Natural killer cell (primary cell): ENCODE measurements at regions not wholly inside any gene's neighbourhood (a gene's known extent, or its start where the extent isn't known, plus 50 kb on each side); places are given as distances from the start of the nearest gene placed in this dataset.
"Not testable (repeated sequence)": the region's sequence is repeated elsewhere in the genome, so short reads cannot be mapped to it uniquely, and the experiment has no call there.

Experiments used
- ATAC-seq, 3 donors: fragments of 150-1000 bp in 2 of 3; fragments of 200-7000 bp in 1 of 3; cut with Tn5 transposase; 1 replicate in 1 of 3; 2 replicates in 2 of 3; pipeline ENCODE4 v1.10.0; 2021; ENCODE audit warnings: mild to moderate bottlenecking in 2 of 3, moderate library complexity in 2 of 3
- DNase-seq, 2 donors: peaks; one replicate each; pipeline versions ENCODE4 v3.0.0 to v3.0.0-alpha.2; 2013 to 2021; ENCODE audit warnings: mixed read lengths in 1 of 2
- H3K27ac ChIP-seq: one replicate; pipeline ENCODE4 v1.5.1; 2013; ENCODE audit warnings: mild to moderate bottlenecking, low read length
- H3K27me3 ChIP-seq: one replicate; pipeline ENCODE4 v1.6.1; 2013; ENCODE audit warnings: low read length; ENCODE audit not compliant: control insufficient read depth, insufficient read depth
- H3K36me3 ChIP-seq: one replicate; pipeline ENCODE4 v1.6.1; 2013; ENCODE audit warnings: low read length; ENCODE audit not compliant: control insufficient read depth, insufficient read depth
- H3K4me1 ChIP-seq: one replicate; pipeline ENCODE4 v1.6.1; 2013; ENCODE audit warnings: low read length; ENCODE audit not compliant: control insufficient read depth, insufficient read depth
- H3K4me3 ChIP-seq: one replicate; pipeline ENCODE4 v1.5.1; 2013; ENCODE audit warnings: low read length
- H3K9me3 ChIP-seq: one replicate; pipeline ENCODE4 v1.6.1; 2013; ENCODE audit warnings: low read length; ENCODE audit not compliant: control insufficient read depth, insufficient read depth
- H3K27ac Mint-ChIP-seq, 2 donors: one replicate each; pipeline ENCODE4 v1.8.0; 2022; ENCODE audit warnings: mild to moderate bottlenecking in 2 of 2, mixed read lengths in 2 of 2, moderate library complexity in 1 of 2
- H3K27me3 Mint-ChIP-seq, 2 donors: one replicate each; pipeline ENCODE4 v1.8.0; 2022; ENCODE audit warnings: low read depth in 2 of 2, mixed read lengths in 2 of 2
- H3K36me3 Mint-ChIP-seq: one replicate; pipeline ENCODE4 v1.8.0; 2022; ENCODE audit warnings: mixed read lengths
- H3K4me1 Mint-ChIP-seq, 2 donors: one replicate each; pipeline ENCODE4 v1.8.0; 2022; ENCODE audit warnings: mixed read lengths in 2 of 2
- H3K4me3 Mint-ChIP-seq: one replicate; pipeline ENCODE4 v1.8.0; 2022; ENCODE audit warnings: mild to moderate bottlenecking, moderate library complexity, mixed read lengths
- H3K9me3 Mint-ChIP-seq, 2 donors: one replicate each; pipeline ENCODE4 v1.8.0; 2022; ENCODE audit warnings: mixed read lengths in 2 of 2
- CTCF ChIP-seq: fragments of 200-600 bp; IDR thresholded peaks from one replicate; pipeline ENCODE4 v1.8.0; 2022; ENCODE audit warnings: antibody characterized with exemption
- WGBS: methylation state at CpG from one replicate; pipeline ENCODE4 v1.1.7; 2013; ENCODE audit warnings: missing lambda C conversion rate; ENCODE audit not compliant: insufficient coverage; 5-methylcytosine and 5-hydroxymethylcytosine counted together
- intact Hi-C: fragments of 100-400 bp; cut with micrococcal nuclease; formaldehyde crosslinking; loops from one replicate; pipeline ENCODE4 v1.14.2; 2022

- Mint-ChIP-seq H3K4me1 (no peaks in the 10 kb centered on the region), H3K9me3 (peaks cover 3 to 11% of the 10 kb centered on the region in 2 donors), H3K36me3 (no peaks in the 10 kb centered on the region), H3K27me3 (no peaks in the 10 kb centered on the region), H3K4me3 (no peak overlapping the region), H3K27ac (no peak overlapping the region)
- Histone ChIP-seq H3K9me3 (no peaks in the 10 kb centered on the region), H3K4me1 (no peaks in the 10 kb centered on the region), H3K4me3 (no peak overlapping the region), H3K27ac (no peak overlapping the region), H3K27me3 (no peaks in the 10 kb centered on the region), H3K36me3 (no peaks in the 10 kb centered on the region)
- intact Hi-C loops: no loop called here
- DNase-seq (no peak), ATAC-seq (no peak)
- TF ChIP-seq CTCF: no peak
- WGBS: 40% methylated on average over 1 of the region's 4 CpGs
These were observed 175.6 kb upstream of the CCNH start for GRCh38 chr5:87588316-87588715.

DNA sequence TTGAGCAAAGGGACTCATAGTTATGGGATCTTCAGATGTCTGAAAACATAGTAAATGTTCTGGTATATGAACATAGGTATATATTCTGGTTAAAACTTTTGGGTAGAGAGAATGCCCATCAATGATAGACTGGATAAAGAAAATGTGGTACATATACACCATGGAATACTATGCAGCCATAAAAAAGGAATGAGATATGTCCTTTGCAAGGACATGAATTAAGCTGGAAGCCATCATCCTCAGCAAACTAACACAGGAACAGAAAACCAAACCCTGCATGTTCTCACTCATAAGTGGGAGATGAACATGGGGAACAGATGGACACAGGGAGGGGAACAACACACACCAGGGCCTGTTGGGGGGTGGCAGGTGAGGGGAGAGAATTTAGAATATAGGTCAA, 171.0 kb upstream of the CCNH start:
- H3K27me3 ChIP-seq, H3K4me1 ChIP-seq, H3K36me3 ChIP-seq, H3K36me3 Mint-ChIP-seq, intact Hi-C loops, H3K4me3 Mint-ChIP-seq, DNase-seq, H3K27ac Mint-ChIP-seq, ATAC-seq, H3K4me3 ChIP-seq, H3K9me3 ChIP-seq, H3K27me3 Mint-ChIP-seq, H3K9me3 Mint-ChIP-seq, H3K27ac ChIP-seq, H3K4me1 Mint-ChIP-seq: not testable (repeated sequence)

- H3K9me3 Mint-ChIP-seq: peaks cover 6 to 7% of the 10 kb centered on the region in 2 donors
These were observed 169.4 kb upstream of the CCNH start for GRCh38 chr5:87582149-87582548.

DNA sequence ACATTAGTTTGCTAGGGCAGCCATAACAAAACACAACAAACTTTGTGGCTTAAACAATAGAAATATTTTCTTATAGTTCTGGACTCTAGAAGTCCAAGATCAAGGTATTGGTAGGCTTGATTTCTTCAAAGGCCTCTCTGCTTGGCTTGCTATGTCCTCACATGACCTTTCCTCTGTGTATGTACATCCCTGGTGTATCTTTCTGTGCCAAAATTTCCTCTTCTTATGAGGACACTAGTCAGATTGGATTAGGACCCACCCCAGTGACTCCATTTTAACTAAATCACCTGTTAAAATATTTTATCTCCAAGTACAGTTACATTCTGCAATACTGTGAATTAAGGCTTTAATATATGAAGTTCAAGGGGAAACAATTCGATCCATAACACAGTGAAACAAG, 168.9 kb upstream of the CCNH start:
- Mint-ChIP-seq H3K4me1 (no peaks in the 10 kb centered on the region), H3K27ac (no peak overlapping the region), H3K9me3 (peaks cover 6 to 7% of the 10 kb centered on the region in 2 donors), H3K36me3 (no peaks in the 10 kb centered on the region), H3K4me3 (no peak overlapping the region), H3K27me3 (no peaks in the 10 kb centered on the region)
- intact Hi-C loops: no loop called here
- H3K4me1 ChIP-seq: no peaks in the 10 kb centered on the region
- no peaks in the 10 kb centered on the region for H3K36me3 ChIP-seq
- ATAC-seq (no peak), DNase-seq (no peak)
- no peaks in the 10 kb centered on the region for H3K27me3 ChIP-seq
- WGBS: no CpG with 5 or more reads among the region's 1 CpG
- no peak for TF ChIP-seq CTCF
- H3K4me3 ChIP-seq: no peak overlapping the region
- no peak overlapping the region for H3K27ac ChIP-seq
- no peaks in the 10 kb centered on the region for H3K9me3 ChIP-seq

More at GRCh38 chr5:87582149-87582548, 169.4 kb upstream of the CCNH start:
- Mint-ChIP-seq H3K27ac (no peak overlapping the region), H3K4me3 (no peak overlapping the region), H3K4me1 (no peaks in the 10 kb centered on the region), H3K36me3 (no peaks in the 10 kb centered on the region), H3K27me3 (no peaks in the 10 kb centered on the region)
- Histone ChIP-seq H3K36me3 (no peaks in the 10 kb centered on the region), H3K27ac (no peak overlapping the region), H3K4me1 (no peaks in the 10 kb centered on the region), H3K4me3 (no peak overlapping the region), H3K27me3 (no peaks in the 10 kb centered on the region), H3K9me3 (no peaks in the 10 kb centered on the region)
- TF ChIP-seq CTCF: no peak
- DNase-seq: no peak
- intact Hi-C loops: no loop called here
- no peak for ATAC-seq
- WGBS: 100% methylated on average over 1 of the region's 4 CpGs
